Lower leg skin (tissue), 4 donors: ENCODE measurements at regions not wholly inside any gene's neighbourhood (a gene's known extent, or its start where the extent isn't known, plus 50 kb on each side); places are given as distances from the start of the nearest gene placed in this dataset.

Experiments used
- DNase-seq, 2 donors: peaks; one replicate each; pipeline ENCODE4 v3.0.0-alpha.2; 2019; ENCODE audit warnings: low spot score in 2 of 2
- H3K4me3 ChIP-seq: fragments of 200-600 bp; sonication (generic); 2 replicates; pipeline ENCODE4 v1.5.1; 2017; ENCODE audit warnings: mild to moderate bottlenecking, low read depth; ENCODE audit not compliant: poor library complexity, severe bottlenecking
- CTCF ChIP-seq, 3 donors: fragments of 450-650 bp; IDR thresholded peaks; one replicate each; pipeline ENCODE4 v1.5.1; 2016; ENCODE audit warnings: antibody characterized with exemption in 3 of 3, mild to moderate bottlenecking in 3 of 3, moderate library complexity in 2 of 3
- POLR2A ChIP-seq, 2 donors: fragments of 450-650 bp; IDR thresholded peaks; one replicate each; pipeline ENCODE4 v1.6.1; 2016 to 2017; ENCODE audit warnings: antibody characterized with exemption in 2 of 2, mild to moderate bottlenecking in 1 of 2, moderate library complexity in 1 of 2
- WGBS, 2 donors: methylation state at CpG; one replicate each; pipeline ENCODE4 v1.1.5; 2018; 5-methylcytosine and 5-hydroxymethylcytosine counted together
- intact Hi-C: fragments of 100-400 bp; cut with DNase I; formaldehyde crosslinking; loops from one replicate; pipeline ENCODE4 v1.15.0; 2023; ENCODE audit warnings: low total_unique reads

GRCh38 chr6:51099201-51099600 lies 280.5 kb downstream of the TFAP2B start:
- no peak for TF ChIP-seq CTCF (IDR thresholded peaks at IDR 0.05)
- no peak for TF ChIP-seq POLR2A (IDR thresholded peaks at IDR 0.05)
- intact Hi-C loops = no loop called here
- no peak for DNase-seq
- 61 to 70% methylated on average over 2 of the region's 2 CpGs for WGBS, 2 donors
- H3K4me3 ChIP-seq = no peak overlapping the region

- intact Hi-C loops = no loop called here
- no peak for DNase-seq
- WGBS, 2 donors = 71 to 83% methylated on average over 1 of the region's 1 CpG
- TF ChIP-seq POLR2A (IDR thresholded peaks at IDR 0.05) (no peak), CTCF (IDR thresholded peaks at IDR 0.05) (no peak)
- no peak overlapping the region for H3K4me3 ChIP-seq
These were observed 286.7 kb downstream of the TFAP2B start for GRCh38 chr6:51105357-51105756.

- intact Hi-C loops = no loop called here
- DNase-seq = no peak
- no peak overlapping the region for H3K4me3 ChIP-seq
- TF ChIP-seq CTCF (IDR thresholded peaks at IDR 0.05) = no peak
- no peak for TF ChIP-seq POLR2A (IDR thresholded peaks at IDR 0.05)
- 70 to 73% methylated on average over 2 of the region's 2 CpGs for WGBS, 2 donors
These were observed 289.1 kb downstream of the TFAP2B start for GRCh38 chr6:51107769-51108203.

- 44% methylated on average over 4 of the region's 4 CpGs for WGBS, 2 donors
- TF ChIP-seq CTCF (IDR thresholded peaks at IDR 0.05) (no peak), POLR2A (IDR thresholded peaks at IDR 0.05) (no peak)
- intact Hi-C loops = no loop called here
- H3K4me3 ChIP-seq = no peak overlapping the region
- no peak for DNase-seq
These were observed 290.0 kb downstream of the TFAP2B start for GRCh38 chr6:51108563-51109234.

- WGBS, 2 donors = 30 to 39% methylated on average over 5 of the region's 5 CpGs
- H3K4me3 ChIP-seq = no peak overlapping the region
- no peak for DNase-seq
- intact Hi-C loops = no loop called here
- TF ChIP-seq CTCF (IDR thresholded peaks at IDR 0.05) (no peak), POLR2A (IDR thresholded peaks at IDR 0.05) (no peak)
These were observed 294.1 kb downstream of the TFAP2B start for GRCh38 chr6:51112731-51113130.

GRCh38 chr6:51116723-51117122 lies 298.1 kb downstream of the TFAP2B start:
- intact Hi-C loops = no loop called here
- TF ChIP-seq POLR2A (IDR thresholded peaks at IDR 0.05) (no peak), CTCF (IDR thresholded peaks at IDR 0.05) (no peak)

More at GRCh38 chr6:51116723-51117122, 298.1 kb downstream of the TFAP2B start:
- H3K4me3 ChIP-seq = no peak overlapping the region
- whole genome bisulfite sequencing, 2 donors = 64 to 75% methylated on average over 3 of the region's 3 CpGs
- no peak for DNase-seq
